Trophoblast cell (in vitro differentiated cells and primary cell): ENCODE measurements at regions not wholly inside any gene's neighbourhood (a gene's known extent, or its start where the extent isn't known, plus 50 kb on each side); places are given as distances from the start of the nearest gene placed in this dataset.

ENCODE experiments used
- DNase-seq, 2 donors: peaks; one replicate each; pipeline ENCODE4 v3.0.0-alpha.2; 2016
- H2AFZ ChIP-seq: 2 replicates; pipeline ENCODE4 v1.6.1; 2013; ENCODE audit warnings: low read length, moderate library complexity, mild to moderate bottlenecking; ENCODE audit not compliant: insufficient read depth, poor library complexity
- H2AK5ac ChIP-seq: 2 replicates; pipeline ENCODE4 v1.6.1; 2013; ENCODE audit warnings: mild to moderate bottlenecking, low read length
- H2BK120ac ChIP-seq: 2 replicates; pipeline ENCODE4 v1.6.1; 2013; ENCODE audit warnings: low read length, mild to moderate bottlenecking, moderate library complexity; ENCODE audit not compliant: insufficient read depth, poor library complexity
- H2BK12ac ChIP-seq: 2 replicates; pipeline ENCODE4 v1.6.1; 2013; ENCODE audit warnings: mild to moderate bottlenecking, low read length, moderate library complexity
- H2BK5ac ChIP-seq: 2 replicates; pipeline ENCODE4 v1.6.1; 2013; ENCODE audit warnings: low read length, low read depth, moderate library complexity, mild to moderate bottlenecking; ENCODE audit not compliant: poor library complexity
- H3K14ac ChIP-seq: 2 replicates; pipeline ENCODE4 v1.6.1; 2013; ENCODE audit warnings: mild to moderate bottlenecking, low read length
- H3K18ac ChIP-seq: 2 replicates; pipeline ENCODE4 v1.6.1; 2013; ENCODE audit warnings: mild to moderate bottlenecking, low read length
- H3K23ac ChIP-seq: 2 replicates; pipeline ENCODE4 v1.6.1; 2013; ENCODE audit warnings: low read length
- H3K27ac ChIP-seq: 2 replicates; pipeline ENCODE4 v1.5.1; 2013; ENCODE audit warnings: low read depth, mild to moderate bottlenecking, inconsistent platforms, low read length, moderate library complexity
- H3K27me3 ChIP-seq: 2 replicates; pipeline ENCODE4 v1.6.1; 2013; ENCODE audit warnings: inconsistent platforms, mild to moderate bottlenecking, low read length, moderate library complexity; ENCODE audit not compliant: insufficient read depth
- H3K36me3 ChIP-seq, 2 experiments: 1 replicate in 1 of 2; 2 replicates in 1 of 2; pipeline ENCODE4 v1.6.1; 2013; ENCODE audit warnings: low read length in 2 of 2, mild to moderate bottlenecking in 2 of 2, moderate library complexity in 1 of 2; ENCODE audit not compliant: insufficient read depth in 2 of 2, control insufficient read depth in 1 of 2
- H3K4ac ChIP-seq: 2 replicates; pipeline ENCODE4 v1.6.1; 2013; ENCODE audit warnings: low read depth, mild to moderate bottlenecking, low read length, moderate library complexity
- H3K4me1 ChIP-seq, 2 experiments: 1 replicate in 1 of 2; 2 replicates in 1 of 2; pipeline ENCODE4 v1.6.1; 2013; ENCODE audit warnings: low read length in 2 of 2, mild to moderate bottlenecking in 2 of 2, moderate library complexity in 1 of 2; ENCODE audit not compliant: insufficient read depth in 2 of 2, control insufficient read depth in 1 of 2
- H3K4me2 ChIP-seq: 2 replicates; pipeline ENCODE4 v1.6.1; 2013; ENCODE audit warnings: inconsistent platforms, mild to moderate bottlenecking, low read length, moderate library complexity
- H3K4me3 ChIP-seq: 2 replicates; pipeline ENCODE4 v1.5.1; 2013; ENCODE audit warnings: mild to moderate bottlenecking, low read depth, low read length, inconsistent platforms
- H3K79me1 ChIP-seq: one replicate; pipeline ENCODE4 v1.6.1; 2013; ENCODE audit warnings: low read length
- H3K79me2 ChIP-seq: 2 replicates; pipeline ENCODE4 v1.6.1; 2013; ENCODE audit warnings: low read length, mild to moderate bottlenecking; ENCODE audit not compliant: control insufficient read depth, insufficient read depth, poor library complexity
- H3K9ac ChIP-seq: 2 replicates; pipeline ENCODE4 v1.6.1; 2013; ENCODE audit warnings: mild to moderate bottlenecking, low read length
- H3K9me3 ChIP-seq: 2 replicates; pipeline ENCODE4 v1.6.1; 2013; ENCODE audit warnings: low read depth, mild to moderate bottlenecking, control low read depth, inconsistent platforms, low read length; ENCODE audit not compliant: insufficient read depth
- H4K12ac ChIP-seq: 2 replicates; pipeline ENCODE4 v1.6.1; 2013; ENCODE audit warnings: low read depth, mild to moderate bottlenecking, low read length, moderate library complexity
- H4K8ac ChIP-seq: 2 replicates; pipeline ENCODE4 v1.6.1; 2013; ENCODE audit warnings: low read depth, mild to moderate bottlenecking, low read length, moderate library complexity
- H4K91ac ChIP-seq: one replicate; pipeline ENCODE4 v1.6.1; 2013; ENCODE audit warnings: low read depth, mild to moderate bottlenecking, low read length, moderate library complexity
- WGBS: extraction: QIAGEN DNeasy Blood & Tissue Kit; methylation state at CpG from one replicate; pipeline ENCODE4 v1.1.7; 2013; ENCODE audit warnings: missing lambda C conversion rate; ENCODE audit not compliant: insufficient read length, insufficient coverage; ENCODE audit errors: extremely low coverage; 5-methylcytosine and 5-hydroxymethylcytosine counted together

DNA sequence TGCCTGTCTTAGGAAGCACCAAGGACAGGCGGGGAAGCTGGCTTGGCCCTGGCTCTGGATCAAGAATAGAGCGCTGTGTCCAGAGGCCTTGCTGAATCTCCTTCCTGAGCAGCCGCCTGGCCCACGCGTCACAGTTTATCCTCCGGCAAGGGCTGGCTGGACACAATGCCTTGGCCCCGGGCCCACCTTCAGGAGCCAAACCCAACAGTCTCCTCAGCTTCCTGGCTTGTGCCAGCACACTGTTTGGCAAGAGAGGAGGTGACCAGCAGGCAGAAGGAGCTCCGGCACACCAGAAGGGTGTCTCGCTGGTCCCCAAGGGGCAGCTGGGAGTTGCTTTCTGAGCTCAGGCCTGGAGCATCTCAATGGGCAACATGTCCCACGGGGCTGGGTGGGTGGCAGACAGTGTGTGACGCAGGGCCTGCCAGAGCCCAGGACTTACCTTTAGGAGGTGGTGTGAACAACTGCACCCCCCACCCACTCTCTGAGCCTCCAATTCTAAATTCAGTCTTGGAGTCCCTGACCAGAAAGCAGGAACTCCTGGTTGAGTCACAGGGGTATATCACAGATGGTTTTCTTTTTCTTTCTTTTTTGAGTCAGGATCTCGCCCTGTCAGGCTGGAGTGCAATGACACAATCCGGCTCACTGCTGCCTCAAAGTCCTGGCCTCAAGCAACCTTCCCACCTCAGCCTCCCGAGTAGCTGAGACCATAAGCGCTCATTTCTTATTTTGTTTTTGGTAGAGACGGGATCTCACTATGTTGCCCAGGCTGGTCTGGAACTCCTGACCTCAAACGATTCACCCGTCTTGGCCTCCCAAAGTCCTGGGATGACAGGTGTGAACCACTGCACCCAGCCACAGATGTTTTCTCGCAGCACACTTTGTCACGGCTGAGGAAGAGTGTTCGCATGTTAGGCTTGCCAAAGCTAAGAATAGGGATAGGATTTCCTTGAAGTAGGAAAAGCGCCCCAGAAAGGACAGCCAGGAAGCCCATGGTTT is 361.2 kb downstream of the BCOR start:
- no peak overlapping the region for H4K8ac ChIP-seq
- WGBS: no CpG with 5 or more reads among the region's 22 CpGs
- H3K27me3 ChIP-seq: no peaks in the 10 kb centered on the region
- DNase-seq: no peak
- no peaks in the 10 kb centered on the region for H3K79me1 ChIP-seq
- H4K91ac ChIP-seq: peak overlapping the region; percentile 6
- no peaks in the 10 kb centered on the region for H3K79me2 ChIP-seq
- no peak overlapping the region for H2AFZ ChIP-seq
- no peaks in the 10 kb centered on the region for H3K9me3 ChIP-seq
- H3K9ac ChIP-seq: no peak overlapping the region
- no peak overlapping the region for H3K14ac ChIP-seq
- H3K4me1 ChIP-seq: no peaks in the 10 kb centered on the region
- H3K18ac ChIP-seq: no peak overlapping the region
- no peaks in the 10 kb centered on the region for H3K36me3 ChIP-seq
- no peak overlapping the region for H3K23ac ChIP-seq
- peak overlapping the region; percentile 54 for H4K12ac ChIP-seq
- no peak overlapping the region for H2BK5ac ChIP-seq
- H3K27ac ChIP-seq: no peak overlapping the region
- no peak overlapping the region for H3K4me3 ChIP-seq
- H2AK5ac ChIP-seq: peak overlapping the region; percentile 46
- peak overlapping the region; percentile 72 for H2BK120ac ChIP-seq
- no peak overlapping the region for H3K4ac ChIP-seq
- H2BK12ac ChIP-seq: peak overlapping the region; percentile 3
- H3K4me2 ChIP-seq: no peak overlapping the region

DNA sequence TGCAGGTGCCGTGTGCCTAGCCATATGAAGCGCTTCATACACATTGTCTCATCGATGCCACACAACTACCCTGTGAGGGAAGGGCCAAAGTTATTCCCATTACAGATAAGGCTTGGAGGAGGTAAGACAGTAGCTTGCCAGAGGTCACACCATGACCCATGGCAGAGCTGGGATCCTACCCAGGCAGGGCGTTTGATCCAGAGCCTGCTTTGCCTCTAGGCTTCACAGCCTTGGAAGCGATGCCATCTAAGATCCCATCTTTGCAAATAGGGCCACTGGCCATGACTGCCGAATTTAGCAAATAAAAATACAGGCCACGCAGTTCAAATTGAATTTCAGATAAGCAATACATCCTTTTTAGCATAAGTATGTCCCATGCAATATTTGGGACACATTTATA is 358.2 kb downstream of the BCOR start:
- no peak overlapping the region for H3K14ac ChIP-seq
- WGBS: no CpG with 5 or more reads among the region's 7 CpGs

GRCh38 chrX:39740078-39740477 is 357.7 kb downstream of the BCOR start:
- no peak overlapping the region for H2BK120ac ChIP-seq
- no peak overlapping the region for H3K4ac ChIP-seq
- no peak overlapping the region for H3K9ac ChIP-seq
- H2BK12ac ChIP-seq: no peak overlapping the region
- no peaks in the 10 kb centered on the region for H3K79me1 ChIP-seq
- H3K27ac ChIP-seq: no peak overlapping the region
- H3K23ac ChIP-seq: no peak overlapping the region
- no peak overlapping the region for H4K91ac ChIP-seq
- H3K14ac ChIP-seq: no peak overlapping the region
- no peak overlapping the region for H3K18ac ChIP-seq
- no peaks in the 10 kb centered on the region for H3K4me1 ChIP-seq
- H4K12ac ChIP-seq: no peak overlapping the region
- no peak for DNase-seq
- no peak overlapping the region for H3K4me2 ChIP-seq
- H3K36me3 ChIP-seq: no peaks in the 10 kb centered on the region
- H3K79me2 ChIP-seq: no peaks in the 10 kb centered on the region
- H4K8ac ChIP-seq: no peak overlapping the region
- H2BK5ac ChIP-seq: no peak overlapping the region
- H3K4me3 ChIP-seq: no peak overlapping the region
- no peak overlapping the region for H2AK5ac ChIP-seq
- no peaks in the 10 kb centered on the region for H3K27me3 ChIP-seq
- no CpG with 5 or more reads among the region's 5 CpGs for WGBS
- no peaks in the 10 kb centered on the region for H3K9me3 ChIP-seq
- no peak overlapping the region for H2AFZ ChIP-seq

More for the DNA sequence above, 358.2 kb downstream of the BCOR start:
- Histone ChIP-seq H3K27ac (no peak overlapping the region), H3K23ac (no peak overlapping the region), H3K36me3 (no peaks in the 10 kb centered on the region), H3K27me3 (no peaks in the 10 kb centered on the region), H2AK5ac (no peak overlapping the region), H3K4ac (no peak overlapping the region), H3K9ac (no peak overlapping the region), H4K8ac (no peak overlapping the region), H2AFZ (no peak overlapping the region), H3K4me3 (no peak overlapping the region), H4K12ac (no peak overlapping the region), H3K9me3 (no peaks in the 10 kb centered on the region), H3K79me1 (no peaks in the 10 kb centered on the region), H3K4me2 (no peak overlapping the region), H2BK120ac (no peak overlapping the region), H2BK5ac (no peak overlapping the region), H3K18ac (no peak overlapping the region), H2BK12ac (no peak overlapping the region), H4K91ac (no peak overlapping the region), H3K4me1 (no peaks in the 10 kb centered on the region), H3K79me2 (no peaks in the 10 kb centered on the region)
- no peak for DNase-seq

DNA sequence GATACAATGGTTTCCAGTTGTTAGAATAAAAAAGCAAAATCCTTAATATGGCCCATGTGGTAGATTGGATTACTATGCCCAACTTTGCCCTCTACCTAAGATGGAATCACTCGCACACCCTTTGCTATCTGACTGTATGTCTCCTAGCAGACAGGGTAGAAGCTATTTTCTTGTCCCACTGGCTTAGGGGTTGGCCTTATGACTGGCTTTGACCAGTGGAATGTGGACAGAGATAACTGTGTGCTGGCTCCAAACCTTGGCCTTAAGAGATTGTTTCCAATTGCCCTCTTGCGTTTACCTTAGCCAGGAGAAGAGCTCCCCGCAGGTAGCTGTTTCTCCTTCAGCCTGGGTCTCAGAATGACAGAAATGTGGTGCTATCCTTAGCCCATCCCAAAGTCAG is 355.9 kb downstream of the BCOR start:
- no peak overlapping the region for H3K9ac ChIP-seq
- no peak for DNase-seq
- H2BK120ac ChIP-seq: no peak overlapping the region
- H3K4me2 ChIP-seq: no peak overlapping the region
- no peak overlapping the region for H2BK12ac ChIP-seq
- no peak overlapping the region for H3K14ac ChIP-seq
- H2BK5ac ChIP-seq: no peak overlapping the region
- H3K4me1 ChIP-seq: no peaks in the 10 kb centered on the region
- no peaks in the 10 kb centered on the region for H3K27me3 ChIP-seq
- H4K8ac ChIP-seq: no peak overlapping the region
- H3K4ac ChIP-seq: no peak overlapping the region
- H3K9me3 ChIP-seq: no peaks in the 10 kb centered on the region
- H3K36me3 ChIP-seq: no peaks in the 10 kb centered on the region
- no peak overlapping the region for H3K23ac ChIP-seq
- H3K18ac ChIP-seq: no peak overlapping the region
- H4K12ac ChIP-seq: no peak overlapping the region
- no peak overlapping the region for H3K4me3 ChIP-seq
- H4K91ac ChIP-seq: no peak overlapping the region
- H2AFZ ChIP-seq: no peak overlapping the region
- H2AK5ac ChIP-seq: no peak overlapping the region
- H3K79me2 ChIP-seq: no peaks in the 10 kb centered on the region
- H3K79me1 ChIP-seq: no peaks in the 10 kb centered on the region
- no peak overlapping the region for H3K27ac ChIP-seq
- WGBS: no CpG with 5 or more reads among the region's 3 CpGs
